ENCODE measurements at regions not wholly inside any gene's neighbourhood (a gene's known extent, or its start where the extent isn't known, plus 50 kb on each side); places are given as distances from the start of the nearest gene placed in this dataset.

- TF ChIP-seq POLR2A (IDR thresholded peaks at IDR 0.05) (no peak), CTCF (IDR thresholded peaks at IDR 0.05) (no peak)
These were observed 241.5 kb downstream of the SNAPC1 start for GRCh38 chr14:62003701-62004100.
